GM12874 (cell line): ENCODE measurements at regions not wholly inside any gene's neighbourhood (a gene's known extent, or its start where the extent isn't known, plus 50 kb on each side); places are given as distances from the start of the nearest gene placed in this dataset.

ENCODE experiments used
- CTCF ChIP-seq: IDR thresholded peaks from 2 replicates; pipeline ENCODE4 v1.5.1; 2011; ENCODE audit warnings: low read depth, mild to moderate bottlenecking, control low read depth, low read length, moderate library complexity; ENCODE audit not compliant: insufficient read depth

GRCh38 chr20:58116505-58116904, 111.9 kb downstream of the ANKRD60 start:
- TF ChIP-seq CTCF, result no peak

- no peak for TF ChIP-seq CTCF
These were observed 114.7 kb downstream of the ANKRD60 start for GRCh38 chr20:58113716-58114115.

GRCh38 chr20:58112017-58112781, 116.3 kb downstream of the ANKRD60 start:
- TF ChIP-seq CTCF, result no peak

GRCh38 chr20:58111310-58112016, 117.0 kb downstream of the ANKRD60 start:
- no peak for TF ChIP-seq CTCF

- no peak for TF ChIP-seq CTCF
These were observed 118.4 kb downstream of the ANKRD60 start for GRCh38 chr20:58109918-58110635.

- TF ChIP-seq CTCF, result no peak
These were observed 119.2 kb downstream of the ANKRD60 start for GRCh38 chr20:58109126-58109880.

GRCh38 chr20:58107533-58107932, 120.9 kb downstream of the ANKRD60 start:
- no peak for TF ChIP-seq CTCF
